ENCODE measurements at regions not wholly inside any gene's neighbourhood (a gene's known extent, or its start where the extent isn't known, plus 50 kb on each side); places are given as distances from the start of the nearest gene placed in this dataset.

- TF ChIP-seq CTCF (IDR thresholded peaks at IDR 0.05; ENCODE audit: insufficient read depth, low read length), result no peak
- no peak for TF ChIP-seq REST (IDR thresholded peaks at IDR 0.05; ENCODE audit: insufficient replicate concordance, low read depth)
- no peak for TF ChIP-seq POLR2AphosphoS5 (IDR thresholded peaks at IDR 0.05; ENCODE audit: low read depth)
- no peak for TF ChIP-seq GABPA (IDR thresholded peaks at IDR 0.05; ENCODE audit: low read depth)
- no peak for TF ChIP-seq SPI1 (IDR thresholded peaks at IDR 0.05; ENCODE audit: borderline replicate concordance, low read depth)
Measured at GRCh38 chr5:133847301-133847700, 121.1 kb downstream of the C5orf15 start.

Data from HL-60 (cell line).